Lower leg skin (tissue), 3 donors: ENCODE measurements at regions not wholly inside any gene's neighbourhood (a gene's known extent, or its start where the extent isn't known, plus 50 kb on each side); places are given as distances from the start of the nearest gene placed in this dataset.

Source experiments
- POLR2A ChIP-seq, 2 donors: fragments of 450-650 bp; IDR thresholded peaks; one replicate each; pipeline ENCODE4 v1.6.1; 2016 to 2017; ENCODE audit warnings: antibody characterized with exemption in 2 of 2, mild to moderate bottlenecking in 1 of 2, moderate library complexity in 1 of 2
- TF ChIP-seq, protein P1 (sequence below), 3 donors: fragments of 450-650 bp; IDR thresholded peaks; one replicate each; pipeline ENCODE4 v1.5.1; 2016; ENCODE audit warnings: antibody characterized with exemption in 3 of 3, mild to moderate bottlenecking in 3 of 3, moderate library complexity in 2 of 3

DNA sequence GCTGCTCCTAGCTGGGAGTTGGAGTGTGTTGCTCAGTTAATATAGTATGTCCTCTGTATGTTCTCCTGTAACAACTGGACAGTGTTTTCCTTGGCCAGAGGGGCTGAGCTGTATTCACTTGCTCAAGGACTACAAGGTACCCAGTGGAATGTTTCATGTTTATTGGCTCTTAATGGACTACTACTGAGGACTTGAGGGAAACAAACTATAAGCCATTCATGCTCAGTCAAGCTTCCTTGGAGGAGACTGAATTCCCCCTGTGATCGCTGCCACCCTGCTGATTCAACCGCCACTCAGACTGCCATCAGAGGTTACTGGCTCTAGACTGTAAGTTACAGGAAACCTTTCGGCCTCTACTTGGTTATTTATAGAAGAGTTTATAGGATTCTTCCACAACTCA is 166.6 kb downstream of the ZC3H11B start:
- TF ChIP-seq, protein P1, sequence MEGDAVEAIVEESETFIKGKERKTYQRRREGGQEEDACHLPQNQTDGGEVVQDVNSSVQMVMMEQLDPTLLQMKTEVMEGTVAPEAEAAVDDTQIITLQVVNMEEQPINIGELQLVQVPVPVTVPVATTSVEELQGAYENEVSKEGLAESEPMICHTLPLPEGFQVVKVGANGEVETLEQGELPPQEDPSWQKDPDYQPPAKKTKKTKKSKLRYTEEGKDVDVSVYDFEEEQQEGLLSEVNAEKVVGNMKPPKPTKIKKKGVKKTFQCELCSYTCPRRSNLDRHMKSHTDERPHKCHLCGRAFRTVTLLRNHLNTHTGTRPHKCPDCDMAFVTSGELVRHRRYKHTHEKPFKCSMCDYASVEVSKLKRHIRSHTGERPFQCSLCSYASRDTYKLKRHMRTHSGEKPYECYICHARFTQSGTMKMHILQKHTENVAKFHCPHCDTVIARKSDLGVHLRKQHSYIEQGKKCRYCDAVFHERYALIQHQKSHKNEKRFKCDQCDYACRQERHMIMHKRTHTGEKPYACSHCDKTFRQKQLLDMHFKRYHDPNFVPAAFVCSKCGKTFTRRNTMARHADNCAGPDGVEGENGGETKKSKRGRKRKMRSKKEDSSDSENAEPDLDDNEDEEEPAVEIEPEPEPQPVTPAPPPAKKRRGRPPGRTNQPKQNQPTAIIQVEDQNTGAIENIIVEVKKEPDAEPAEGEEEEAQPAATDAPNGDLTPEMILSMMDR (IDR thresholded peaks at IDR 0.05): no peak
- TF ChIP-seq POLR2A (IDR thresholded peaks at IDR 0.05): no peak
